Activated CD8-positive, alpha-beta T cell treated with anti-CD3 and anti-CD28 coated beads, Interleukin-2, amount 10 ng/mL, durations not matched to agents 7 days and 5 days (primary cell): ENCODE measurements at regions not wholly inside any gene's neighbourhood (a gene's known extent, or its start where the extent isn't known, plus 50 kb on each side); places are given as distances from the start of the nearest gene placed in this dataset.

Experiments
- ATAC-seq: fragments of 150-1000 bp; cut with Tn5 transposase; one replicate; pipeline ENCODE4 v1.10.0; 2021; ENCODE audit warnings: moderate library complexity
- CTCF ChIA-PET: fragments of 350-600 bp; sonication (Branson Sonifier 250); formaldehyde crosslinking; loops from one replicate; lab custom pipeline; 2021; ENCODE audit warnings: antibody characterized with exemption; lab: Charles Lee
- POLR2A ChIA-PET: fragments of 350-600 bp; sonication (Branson Sonifier 250); formaldehyde crosslinking; loops from one replicate; lab custom pipeline; 2021; ENCODE audit warnings: antibody characterized with exemption; lab: Charles Lee
- DNase-seq: peaks from one replicate; pipeline ENCODE4 v3.0.0-alpha.2; 2020
- H3K27ac Mint-ChIP-seq: one replicate; pipeline ENCODE4 v1.8.0; 2021; ENCODE audit warnings: mild to moderate bottlenecking, mixed read lengths
- H3K27me3 Mint-ChIP-seq: one replicate; pipeline ENCODE4 v1.8.0; 2021; ENCODE audit warnings: low read depth, mixed read lengths
- H3K36me3 Mint-ChIP-seq: one replicate; pipeline ENCODE4 v1.8.0; 2021; ENCODE audit warnings: low read depth, mixed read lengths
- H3K4me1 Mint-ChIP-seq: one replicate; pipeline ENCODE4 v1.8.0; 2021; ENCODE audit warnings: low read depth, mixed read lengths
- H3K4me3 Mint-ChIP-seq: one replicate; pipeline ENCODE4 v1.8.0; 2021; ENCODE audit warnings: mild to moderate bottlenecking, mixed read lengths
- H3K9me3 Mint-ChIP-seq: one replicate; pipeline ENCODE4 v1.8.0; 2022; ENCODE audit warnings: mixed read lengths; ENCODE audit not compliant: insufficient read depth

- H3K27me3 Mint-ChIP-seq, result no peaks in the 10 kb centered on the region
- no peaks in the 10 kb centered on the region for H3K36me3 Mint-ChIP-seq
- H3K4me1 Mint-ChIP-seq, result no peaks in the 10 kb centered on the region
- DNase-seq (no peak), ATAC-seq (no peak)
- no peak overlapping the region for H3K27ac Mint-ChIP-seq
- POLR2A ChIA-PET, result no interaction called here
- CTCF ChIA-PET, result no interaction called here
- H3K4me3 Mint-ChIP-seq, result no peak overlapping the region
- H3K9me3 Mint-ChIP-seq, result no peaks in the 10 kb centered on the region
These were observed 713.5 kb downstream of the SORCS1 start for GRCh38 chr10:106450966-106451365.

- Mint-ChIP-seq H3K4me3 (no peak overlapping the region), H3K4me1 (no peaks in the 10 kb centered on the region), H3K36me3 (no peaks in the 10 kb centered on the region), H3K27ac (no peak overlapping the region), H3K27me3 (no peaks in the 10 kb centered on the region), H3K9me3 (no peaks in the 10 kb centered on the region)
- POLR2A ChIA-PET, result no interaction called here
- no peak for ATAC-seq
- no peak for DNase-seq
- CTCF ChIA-PET, result no interaction called here
These were observed 717.6 kb downstream of the SORCS1 start for GRCh38 chr10:106446920-106447319.

GRCh38 chr10:106442223-106442622 lies 722.3 kb downstream of the SORCS1 start:
- Mint-ChIP-seq H3K36me3 (no peaks in the 10 kb centered on the region), H3K9me3 (no peaks in the 10 kb centered on the region), H3K4me3 (no peak overlapping the region), H3K27ac (no peak overlapping the region), H3K27me3 (no peaks in the 10 kb centered on the region), H3K4me1 (no peaks in the 10 kb centered on the region)
- ATAC-seq, result no peak
- DNase-seq, result no peak
- CTCF ChIA-PET, result no interaction called here
- POLR2A ChIA-PET, result no interaction called here

GRCh38 chr10:106440767-106441166 lies 723.7 kb downstream of the SORCS1 start:
- H3K27me3 Mint-ChIP-seq, result no peaks in the 10 kb centered on the region
- ATAC-seq, result no peak

GRCh38 chr10:106440355-106440754 lies 724.2 kb downstream of the SORCS1 start:
- H3K36me3 Mint-ChIP-seq, result no peaks in the 10 kb centered on the region
- H3K27ac Mint-ChIP-seq, result no peak overlapping the region
- no peaks in the 10 kb centered on the region for H3K4me1 Mint-ChIP-seq
- POLR2A ChIA-PET, result no interaction called here
- DNase-seq, result no peak
- ATAC-seq, result no peak
- no peaks in the 10 kb centered on the region for H3K27me3 Mint-ChIP-seq
- H3K9me3 Mint-ChIP-seq, result no peaks in the 10 kb centered on the region
- no peak overlapping the region for H3K4me3 Mint-ChIP-seq
- CTCF ChIA-PET, result no interaction called here

More at GRCh38 chr10:106440767-106441166, 723.7 kb downstream of the SORCS1 start:
- POLR2A ChIA-PET, result no interaction called here
- DNase-seq, result no peak
- H3K27ac Mint-ChIP-seq, result no peak overlapping the region
- no peaks in the 10 kb centered on the region for H3K4me1 Mint-ChIP-seq
- no peaks in the 10 kb centered on the region for H3K9me3 Mint-ChIP-seq
- no peaks in the 10 kb centered on the region for H3K36me3 Mint-ChIP-seq
- CTCF ChIA-PET, result no interaction called here
- H3K4me3 Mint-ChIP-seq, result no peak overlapping the region

GRCh38 chr10:106439366-106439765 lies 725.1 kb downstream of the SORCS1 start:
- H3K9me3 Mint-ChIP-seq, result no peaks in the 10 kb centered on the region
- CTCF ChIA-PET, result no interaction called here
- POLR2A ChIA-PET, result no interaction called here
- no peak overlapping the region for H3K4me3 Mint-ChIP-seq
- no peak for DNase-seq
- H3K36me3 Mint-ChIP-seq, result no peaks in the 10 kb centered on the region
- no peak for ATAC-seq
- no peak overlapping the region for H3K27ac Mint-ChIP-seq
- H3K4me1 Mint-ChIP-seq, result no peaks in the 10 kb centered on the region
- no peaks in the 10 kb centered on the region for H3K27me3 Mint-ChIP-seq

- Mint-ChIP-seq H3K4me3 (no peak overlapping the region), H3K36me3 (no peaks in the 10 kb centered on the region), H3K27ac (no peak overlapping the region), H3K9me3 (no peaks in the 10 kb centered on the region), H3K27me3 (no peaks in the 10 kb centered on the region), H3K4me1 (no peaks in the 10 kb centered on the region)
- ATAC-seq (no peak), DNase-seq (no peak)
- CTCF ChIA-PET, result no interaction called here
- POLR2A ChIA-PET, result no interaction called here
These were observed 726.1 kb downstream of the SORCS1 start for GRCh38 chr10:106438386-106438785.

- Mint-ChIP-seq H3K9me3 (no peaks in the 10 kb centered on the region), H3K27ac (no peak overlapping the region), H3K4me1 (no peaks in the 10 kb centered on the region), H3K4me3 (no peak overlapping the region), H3K27me3 (no peaks in the 10 kb centered on the region), H3K36me3 (no peaks in the 10 kb centered on the region)
- ChIA-PET POLR2A (no interaction called here), CTCF (no interaction called here)
- ATAC-seq (no peak), DNase-seq (no peak)
These were observed 728.3 kb downstream of the SORCS1 start for GRCh38 chr10:106436123-106436715.

GRCh38 chr10:106435081-106435480 lies 729.4 kb downstream of the SORCS1 start:
- H3K9me3 Mint-ChIP-seq, result no peaks in the 10 kb centered on the region
- no peaks in the 10 kb centered on the region for H3K27me3 Mint-ChIP-seq
- no peak for DNase-seq
- POLR2A ChIA-PET, result interaction anchor here (0.6 kb wide), 1 partner anchor 1357 kb away, joined by 3 read pairs; no protein-coding TSS in a partner anchor
- H3K27ac Mint-ChIP-seq, result no peak overlapping the region
- ATAC-seq, result no peak
- no peaks in the 10 kb centered on the region for H3K4me1 Mint-ChIP-seq
- H3K36me3 Mint-ChIP-seq, result no peaks in the 10 kb centered on the region
- CTCF ChIA-PET, result no interaction called here
- H3K4me3 Mint-ChIP-seq, result no peak overlapping the region

- ATAC-seq (no peak), DNase-seq (no peak)
- peaks cover 3% of the 10 kb centered on the region for H3K9me3 Mint-ChIP-seq
- H3K4me3 Mint-ChIP-seq, result no peak overlapping the region
- ChIA-PET CTCF (no interaction called here), POLR2A (no interaction called here)
- no peak overlapping the region for H3K27ac Mint-ChIP-seq
- H3K4me1 Mint-ChIP-seq, result no peaks in the 10 kb centered on the region
- no peaks in the 10 kb centered on the region for H3K27me3 Mint-ChIP-seq
- no peaks in the 10 kb centered on the region for H3K36me3 Mint-ChIP-seq
These were observed 739.5 kb downstream of the SORCS1 start for GRCh38 chr10:106424981-106425380.

GRCh38 chr10:106424054-106424453 lies 740.5 kb downstream of the SORCS1 start:
- Mint-ChIP-seq H3K4me1 (no peaks in the 10 kb centered on the region), H3K27me3 (no peaks in the 10 kb centered on the region), H3K9me3 (peaks cover 3% of the 10 kb centered on the region), H3K4me3 (no peak overlapping the region), H3K36me3 (no peaks in the 10 kb centered on the region), H3K27ac (no peak overlapping the region)
- DNase-seq (no peak), ATAC-seq (no peak)
- ChIA-PET POLR2A (no interaction called here), CTCF (no interaction called here)

- POLR2A ChIA-PET, result no interaction called here
- ATAC-seq, result no peak
- CTCF ChIA-PET, result no interaction called here
These were observed 754.2 kb downstream of the SORCS1 start for GRCh38 chr10:106410331-106410730.

GRCh38 chr10:106405141-106405540 lies 759.4 kb downstream of the SORCS1 start:
- Mint-ChIP-seq H3K27me3 (no peaks in the 10 kb centered on the region), H3K36me3 (no peaks in the 10 kb centered on the region), H3K27ac (no peak overlapping the region), H3K4me1 (no peaks in the 10 kb centered on the region), H3K4me3 (no peak overlapping the region), H3K9me3 (peaks cover 3% of the 10 kb centered on the region)
- ChIA-PET POLR2A (no interaction called here), CTCF (no interaction called here)
- no peak for ATAC-seq
- DNase-seq, result no peak

More at GRCh38 chr10:106410331-106410730, 754.2 kb downstream of the SORCS1 start:
- DNase-seq, result no peak
- H3K9me3 Mint-ChIP-seq, result peaks cover 1% of the 10 kb centered on the region
- H3K4me1 Mint-ChIP-seq, result no peaks in the 10 kb centered on the region
- H3K36me3 Mint-ChIP-seq, result no peaks in the 10 kb centered on the region
- H3K27me3 Mint-ChIP-seq, result no peaks in the 10 kb centered on the region
- H3K27ac Mint-ChIP-seq, result no peak overlapping the region
- H3K4me3 Mint-ChIP-seq, result no peak overlapping the region
